Parathyroid adenoma (tissue), 2 donors: ENCODE measurements at regions not wholly inside any gene's neighbourhood (a gene's known extent, or its start where the extent isn't known, plus 50 kb on each side); places are given as distances from the start of the nearest gene placed in this dataset.

Source experiments
- H2AFZ ChIP-seq: fragments of 300-600 bp; sonication (generic); one replicate; pipeline ENCODE4 v1.7.0; 2017; ENCODE audit warnings: antibody characterized with exemption, mild to moderate bottlenecking
- H3K27ac ChIP-seq: fragments of 300-600 bp; sonication (generic); one replicate; pipeline ENCODE4 v1.7.0; 2017
- H3K27me3 ChIP-seq: fragments of 300-600 bp; sonication (generic); one replicate; pipeline ENCODE4 v1.7.0; 2017; ENCODE audit warnings: low read length; ENCODE audit not compliant: control insufficient read depth, insufficient read depth
- H3K36me3 ChIP-seq: fragments of 300-600 bp; sonication (generic); one replicate; pipeline ENCODE4 v1.7.0; 2017; ENCODE audit warnings: low read length; ENCODE audit not compliant: control insufficient read depth, insufficient read depth
- H3K4me1 ChIP-seq: fragments of 300-600 bp; sonication (generic); one replicate; pipeline ENCODE4 v1.7.0; 2017; ENCODE audit warnings: control low read depth
- H3K4me2 ChIP-seq: fragments of 300-600 bp; sonication (generic); one replicate; pipeline ENCODE4 v1.7.0; 2017; ENCODE audit warnings: low read length
- H3K4me3 ChIP-seq: fragments of 300-600 bp; sonication (generic); one replicate; pipeline ENCODE4 v1.7.0; 2017; ENCODE audit warnings: low read depth, low read length
- H3K79me2 ChIP-seq: fragments of 300-600 bp; sonication (generic); one replicate; pipeline ENCODE4 v1.7.0; 2017; ENCODE audit warnings: control low read depth
- H3K9ac ChIP-seq: fragments of 300-600 bp; sonication (generic); one replicate; pipeline ENCODE4 v1.7.0; 2017; ENCODE audit warnings: mild to moderate bottlenecking
- H3K9me3 ChIP-seq: fragments of 300-600 bp; sonication (generic); one replicate; pipeline ENCODE4 v1.7.0; 2017; ENCODE audit warnings: low read length; ENCODE audit not compliant: control insufficient read depth
- CTCF ChIP-seq: fragments of 300-600 bp; sonication (generic); IDR thresholded peaks from one replicate; pipeline ENCODE4 v1.7.0; 2017; ENCODE audit warnings: antibody characterized with exemption, mild to moderate bottlenecking
- donor health status: primary hyperparathyroidism.

- no peak overlapping the region for H3K4me2 ChIP-seq
- H3K4me1 ChIP-seq: no peaks in the 10 kb centered on the region
- no peak overlapping the region for H2AFZ ChIP-seq
- H3K9me3 ChIP-seq: no peaks in the 10 kb centered on the region
- TF ChIP-seq CTCF: no peak
- no peaks in the 10 kb centered on the region for H3K27me3 ChIP-seq
- no peak overlapping the region for H3K9ac ChIP-seq
- H3K27ac ChIP-seq: no peak overlapping the region
- no peaks in the 10 kb centered on the region for H3K36me3 ChIP-seq
- no peak overlapping the region for H3K4me3 ChIP-seq
- no peaks in the 10 kb centered on the region for H3K79me2 ChIP-seq
Observed at GRCh38 chr5:167892352-167893115, 398.9 kb upstream of the WWC1 start.

- Histone ChIP-seq H3K9me3 (no peaks in the 10 kb centered on the region), H3K36me3 (no peaks in the 10 kb centered on the region), H3K4me3 (no peak overlapping the region), H2AFZ (no peak overlapping the region), H3K4me2 (no peak overlapping the region), H3K27ac (no peak overlapping the region), H3K4me1 (no peaks in the 10 kb centered on the region), H3K27me3 (no peaks in the 10 kb centered on the region), H3K79me2 (no peaks in the 10 kb centered on the region), H3K9ac (no peak overlapping the region)
- TF ChIP-seq CTCF: no peak
Observed at GRCh38 chr5:167893271-167893670, 398.2 kb upstream of the WWC1 start.

- Histone ChIP-seq H2AFZ (no peak overlapping the region), H3K4me3 (no peak overlapping the region), H3K9ac (no peak overlapping the region), H3K27ac (no peak overlapping the region), H3K36me3 (no peaks in the 10 kb centered on the region), H3K4me2 (no peak overlapping the region), H3K9me3 (no peaks in the 10 kb centered on the region), H3K4me1 (no peaks in the 10 kb centered on the region), H3K79me2 (no peaks in the 10 kb centered on the region), H3K27me3 (no peaks in the 10 kb centered on the region)
- TF ChIP-seq CTCF: no peak
Observed at GRCh38 chr5:167894631-167895472, 396.6 kb upstream of the WWC1 start.

GRCh38 chr5:167895899-167896659, 395.4 kb upstream of the WWC1 start:
- H3K9ac ChIP-seq: no peak overlapping the region
- H3K4me1 ChIP-seq: no peaks in the 10 kb centered on the region
- no peaks in the 10 kb centered on the region for H3K36me3 ChIP-seq
- no peaks in the 10 kb centered on the region for H3K27me3 ChIP-seq
- no peak overlapping the region for H2AFZ ChIP-seq
- no peak overlapping the region for H3K4me2 ChIP-seq
- no peak overlapping the region for H3K27ac ChIP-seq
- H3K9me3 ChIP-seq: no peaks in the 10 kb centered on the region
- no peaks in the 10 kb centered on the region for H3K79me2 ChIP-seq
- no peak for TF ChIP-seq CTCF
- H3K4me3 ChIP-seq: no peak overlapping the region
